ENCODE measurements at regions not wholly inside any gene's neighbourhood (a gene's known extent, or its start where the extent isn't known, plus 50 kb on each side); places are given as distances from the start of the nearest gene placed in this dataset.

DNA sequence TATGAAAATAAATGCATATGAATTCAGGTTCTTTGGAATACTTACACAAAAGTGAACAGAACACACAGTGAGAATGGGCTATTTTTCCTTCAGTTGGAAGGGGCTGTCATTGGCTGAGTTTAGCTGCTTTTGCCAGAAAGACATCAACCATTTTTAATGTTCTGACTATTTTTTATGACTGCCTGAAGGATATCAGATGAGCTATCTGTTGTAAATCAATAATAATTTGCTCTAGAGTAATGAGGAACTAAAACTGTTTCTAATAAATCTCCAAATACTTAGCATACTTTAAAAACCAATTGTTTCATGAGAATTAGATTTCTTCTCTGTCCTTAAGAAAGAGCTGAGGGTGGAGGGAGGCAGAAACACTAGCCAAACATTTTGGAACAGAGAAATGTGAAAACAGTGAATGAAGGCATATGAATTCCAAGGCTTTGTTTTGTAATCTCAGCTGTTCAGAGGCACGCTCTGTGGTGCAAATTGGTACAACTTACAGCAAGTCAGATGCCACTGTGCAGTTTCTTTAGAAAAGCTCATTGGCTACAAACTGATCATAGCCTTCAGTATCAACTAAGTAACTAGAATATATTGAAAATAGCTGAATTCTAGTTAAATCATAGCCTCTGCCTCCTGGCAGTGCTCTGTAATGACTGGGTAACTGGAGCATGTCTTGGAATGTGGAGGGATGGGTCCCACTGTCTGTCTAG lies 228.9 kb upstream of the JAG1 start:
- ATAC-seq (no peak), DNase-seq (ENCODE audit: low spot score) (no peak)
- Mint-ChIP-seq H3K27me3 (ENCODE audit: low read depth) (no peaks in the 10 kb centered on the region), H3K4me3 (no peak overlapping the region), H3K36me3 (no peaks in the 10 kb centered on the region), H3K4me1 (peaks cover 19% of the 10 kb centered on the region), H3K9me3 (no peaks in the 10 kb centered on the region; the same call in 1 of the 2 replicates), H3K27ac (no peak overlapping the region)
- ChIA-PET CTCF (interaction anchor here (1.9 kb wide), 1 partner anchor 228 kb away, joined by 5 read pairs; no protein-coding TSS in a partner anchor), POLR2A (no interaction called here)
- TF ChIP-seq CREM (CRISPR knock-in tag; IDR thresholded peaks at IDR 0.05) (no peak), SP1 (CRISPR knock-in tag; conservative IDR thresholded peaks at IDR 0.05) (no peak), ZNF219 (CRISPR knock-in tag; IDR thresholded peaks at IDR 0.05; ENCODE audit: borderline replicate concordance) (no peak), MYBL2 (CRISPR knock-in tag; IDR thresholded peaks at IDR 0.05) (no peak), SMAD4 (CRISPR knock-in tag; IDR thresholded peaks at IDR 0.05) (no peak), ZNF396 (CRISPR knock-in tag; IDR thresholded peaks at IDR 0.05; ENCODE audit: borderline replicate concordance) (no peak), ATF1 (CRISPR knock-in tag; IDR thresholded peaks at IDR 0.05) (no peak), SOX15 (CRISPR knock-in tag; IDR thresholded peaks at IDR 0.05) (no peak)

DNA sequence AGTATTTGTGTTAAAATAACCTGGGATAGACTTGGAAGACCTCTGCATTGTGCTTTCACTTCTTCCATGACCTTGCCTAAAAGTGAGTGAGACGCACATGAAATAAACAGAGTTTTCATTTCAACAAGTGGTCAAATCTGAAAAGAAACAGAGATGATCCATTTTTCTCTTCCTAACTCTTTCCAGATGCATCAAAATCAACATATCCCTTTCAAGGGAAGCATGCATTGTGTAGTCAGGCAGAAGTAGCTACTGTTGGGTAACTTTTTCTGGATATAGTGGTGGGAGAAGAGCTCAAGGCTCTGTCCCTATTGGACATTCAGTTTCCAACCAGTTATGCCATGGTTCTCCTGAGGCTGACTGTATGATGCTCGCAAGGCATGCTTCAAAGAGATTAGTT lies 233.0 kb upstream of the JAG1 start:
- ChIA-PET CTCF (no interaction called here), POLR2A (no interaction called here)
- no peak for ATAC-seq
- Mint-ChIP-seq H3K9me3 (no peaks in the 10 kb centered on the region), H3K36me3 (no peaks in the 10 kb centered on the region), H3K4me3 (no peak overlapping the region), H3K27me3 (ENCODE audit: low read depth) (no peaks in the 10 kb centered on the region), H3K4me1 (peaks cover 33% of the 10 kb centered on the region), H3K27ac (no peak overlapping the region)
- DNase-seq (ENCODE audit: low spot score) = no peak
- TF ChIP-seq, protein P1, sequence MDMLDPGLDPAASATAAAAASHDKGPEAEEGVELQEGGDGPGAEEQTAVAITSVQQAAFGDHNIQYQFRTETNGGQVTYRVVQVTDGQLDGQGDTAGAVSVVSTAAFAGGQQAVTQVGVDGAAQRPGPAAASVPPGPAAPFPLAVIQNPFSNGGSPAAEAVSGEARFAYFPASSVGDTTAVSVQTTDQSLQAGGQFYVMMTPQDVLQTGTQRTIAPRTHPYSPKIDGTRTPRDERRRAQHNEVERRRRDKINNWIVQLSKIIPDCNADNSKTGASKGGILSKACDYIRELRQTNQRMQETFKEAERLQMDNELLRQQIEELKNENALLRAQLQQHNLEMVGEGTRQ (CRISPR knock-in tag; IDR thresholded peaks at IDR 0.05) = no peak
- TF ChIP-seq, protein P2, sequence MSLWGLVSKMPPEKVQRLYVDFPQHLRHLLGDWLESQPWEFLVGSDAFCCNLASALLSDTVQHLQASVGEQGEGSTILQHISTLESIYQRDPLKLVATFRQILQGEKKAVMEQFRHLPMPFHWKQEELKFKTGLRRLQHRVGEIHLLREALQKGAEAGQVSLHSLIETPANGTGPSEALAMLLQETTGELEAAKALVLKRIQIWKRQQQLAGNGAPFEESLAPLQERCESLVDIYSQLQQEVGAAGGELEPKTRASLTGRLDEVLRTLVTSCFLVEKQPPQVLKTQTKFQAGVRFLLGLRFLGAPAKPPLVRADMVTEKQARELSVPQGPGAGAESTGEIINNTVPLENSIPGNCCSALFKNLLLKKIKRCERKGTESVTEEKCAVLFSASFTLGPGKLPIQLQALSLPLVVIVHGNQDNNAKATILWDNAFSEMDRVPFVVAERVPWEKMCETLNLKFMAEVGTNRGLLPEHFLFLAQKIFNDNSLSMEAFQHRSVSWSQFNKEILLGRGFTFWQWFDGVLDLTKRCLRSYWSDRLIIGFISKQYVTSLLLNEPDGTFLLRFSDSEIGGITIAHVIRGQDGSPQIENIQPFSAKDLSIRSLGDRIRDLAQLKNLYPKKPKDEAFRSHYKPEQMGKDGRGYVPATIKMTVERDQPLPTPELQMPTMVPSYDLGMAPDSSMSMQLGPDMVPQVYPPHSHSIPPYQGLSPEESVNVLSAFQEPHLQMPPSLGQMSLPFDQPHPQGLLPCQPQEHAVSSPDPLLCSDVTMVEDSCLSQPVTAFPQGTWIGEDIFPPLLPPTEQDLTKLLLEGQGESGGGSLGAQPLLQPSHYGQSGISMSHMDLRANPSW (CRISPR knock-in tag; conservative IDR thresholded peaks at IDR 0.05; ENCODE audit: low read depth) = no peak
- no peak for TF ChIP-seq IRF2 (CRISPR knock-in tag; IDR thresholded peaks at IDR 0.05; ENCODE audit: borderline replicate concordance, low read depth)
- TF ChIP-seq, protein P3, sequence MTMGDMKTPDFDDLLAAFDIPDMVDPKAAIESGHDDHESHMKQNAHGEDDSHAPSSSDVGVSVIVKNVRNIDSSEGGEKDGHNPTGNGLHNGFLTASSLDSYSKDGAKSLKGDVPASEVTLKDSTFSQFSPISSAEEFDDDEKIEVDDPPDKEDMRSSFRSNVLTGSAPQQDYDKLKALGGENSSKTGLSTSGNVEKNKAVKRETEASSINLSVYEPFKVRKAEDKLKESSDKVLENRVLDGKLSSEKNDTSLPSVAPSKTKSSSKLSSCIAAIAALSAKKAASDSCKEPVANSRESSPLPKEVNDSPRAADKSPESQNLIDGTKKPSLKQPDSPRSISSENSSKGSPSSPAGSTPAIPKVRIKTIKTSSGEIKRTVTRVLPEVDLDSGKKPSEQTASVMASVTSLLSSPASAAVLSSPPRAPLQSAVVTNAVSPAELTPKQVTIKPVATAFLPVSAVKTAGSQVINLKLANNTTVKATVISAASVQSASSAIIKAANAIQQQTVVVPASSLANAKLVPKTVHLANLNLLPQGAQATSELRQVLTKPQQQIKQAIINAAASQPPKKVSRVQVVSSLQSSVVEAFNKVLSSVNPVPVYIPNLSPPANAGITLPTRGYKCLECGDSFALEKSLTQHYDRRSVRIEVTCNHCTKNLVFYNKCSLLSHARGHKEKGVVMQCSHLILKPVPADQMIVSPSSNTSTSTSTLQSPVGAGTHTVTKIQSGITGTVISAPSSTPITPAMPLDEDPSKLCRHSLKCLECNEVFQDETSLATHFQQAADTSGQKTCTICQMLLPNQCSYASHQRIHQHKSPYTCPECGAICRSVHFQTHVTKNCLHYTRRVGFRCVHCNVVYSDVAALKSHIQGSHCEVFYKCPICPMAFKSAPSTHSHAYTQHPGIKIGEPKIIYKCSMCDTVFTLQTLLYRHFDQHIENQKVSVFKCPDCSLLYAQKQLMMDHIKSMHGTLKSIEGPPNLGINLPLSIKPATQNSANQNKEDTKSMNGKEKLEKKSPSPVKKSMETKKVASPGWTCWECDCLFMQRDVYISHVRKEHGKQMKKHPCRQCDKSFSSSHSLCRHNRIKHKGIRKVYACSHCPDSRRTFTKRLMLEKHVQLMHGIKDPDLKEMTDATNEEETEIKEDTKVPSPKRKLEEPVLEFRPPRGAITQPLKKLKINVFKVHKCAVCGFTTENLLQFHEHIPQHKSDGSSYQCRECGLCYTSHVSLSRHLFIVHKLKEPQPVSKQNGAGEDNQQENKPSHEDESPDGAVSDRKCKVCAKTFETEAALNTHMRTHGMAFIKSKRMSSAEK (CRISPR knock-in tag; IDR thresholded peaks at IDR 0.05; ENCODE audit: borderline replicate concordance) = no peak
- no peak for TF ChIP-seq NR1H2 (CRISPR knock-in tag; IDR thresholded peaks at IDR 0.05)
- TF ChIP-seq ZNF416 (CRISPR knock-in tag; IDR thresholded peaks at IDR 0.05) = no peak
- no peak for TF ChIP-seq CBFB (CRISPR knock-in tag; IDR thresholded peaks at IDR 0.05; ENCODE audit: low read depth)
- no peak for TF ChIP-seq ZNF263 (CRISPR knock-in tag; IDR thresholded peaks at IDR 0.05; ENCODE audit: low read depth)
- TF ChIP-seq OVOL2 (CRISPR knock-in tag; IDR thresholded peaks at IDR 0.05; ENCODE audit: borderline replicate concordance) = no peak
- TF ChIP-seq, protein P4, sequence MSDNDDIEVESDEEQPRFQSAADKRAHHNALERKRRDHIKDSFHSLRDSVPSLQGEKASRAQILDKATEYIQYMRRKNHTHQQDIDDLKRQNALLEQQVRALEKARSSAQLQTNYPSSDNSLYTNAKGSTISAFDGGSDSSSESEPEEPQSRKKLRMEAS (CRISPR knock-in tag; IDR thresholded peaks at IDR 0.05) = no peak
- TF ChIP-seq SP1 (CRISPR knock-in tag; conservative IDR thresholded peaks at IDR 0.05) = no peak
- TF ChIP-seq, protein P5, sequence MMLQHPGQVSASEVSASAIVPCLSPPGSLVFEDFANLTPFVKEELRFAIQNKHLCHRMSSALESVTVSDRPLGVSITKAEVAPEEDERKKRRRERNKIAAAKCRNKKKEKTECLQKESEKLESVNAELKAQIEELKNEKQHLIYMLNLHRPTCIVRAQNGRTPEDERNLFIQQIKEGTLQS (CRISPR knock-in tag; conservative IDR thresholded peaks at IDR 0.05) = no peak
- TF ChIP-seq TCF7 (CRISPR knock-in tag; IDR thresholded peaks at IDR 0.05; ENCODE audit: low read depth) = no peak
- TF ChIP-seq, protein P6, sequence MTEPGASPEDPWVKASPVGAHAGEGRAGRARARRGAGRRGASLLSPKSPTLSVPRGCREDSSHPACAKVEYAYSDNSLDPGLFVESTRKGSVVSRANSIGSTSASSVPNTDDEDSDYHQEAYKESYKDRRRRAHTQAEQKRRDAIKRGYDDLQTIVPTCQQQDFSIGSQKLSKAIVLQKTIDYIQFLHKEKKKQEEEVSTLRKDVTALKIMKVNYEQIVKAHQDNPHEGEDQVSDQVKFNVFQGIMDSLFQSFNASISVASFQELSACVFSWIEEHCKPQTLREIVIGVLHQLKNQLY (CRISPR knock-in tag; IDR thresholded peaks at IDR 0.05) = no peak
- TF ChIP-seq, protein P7, sequence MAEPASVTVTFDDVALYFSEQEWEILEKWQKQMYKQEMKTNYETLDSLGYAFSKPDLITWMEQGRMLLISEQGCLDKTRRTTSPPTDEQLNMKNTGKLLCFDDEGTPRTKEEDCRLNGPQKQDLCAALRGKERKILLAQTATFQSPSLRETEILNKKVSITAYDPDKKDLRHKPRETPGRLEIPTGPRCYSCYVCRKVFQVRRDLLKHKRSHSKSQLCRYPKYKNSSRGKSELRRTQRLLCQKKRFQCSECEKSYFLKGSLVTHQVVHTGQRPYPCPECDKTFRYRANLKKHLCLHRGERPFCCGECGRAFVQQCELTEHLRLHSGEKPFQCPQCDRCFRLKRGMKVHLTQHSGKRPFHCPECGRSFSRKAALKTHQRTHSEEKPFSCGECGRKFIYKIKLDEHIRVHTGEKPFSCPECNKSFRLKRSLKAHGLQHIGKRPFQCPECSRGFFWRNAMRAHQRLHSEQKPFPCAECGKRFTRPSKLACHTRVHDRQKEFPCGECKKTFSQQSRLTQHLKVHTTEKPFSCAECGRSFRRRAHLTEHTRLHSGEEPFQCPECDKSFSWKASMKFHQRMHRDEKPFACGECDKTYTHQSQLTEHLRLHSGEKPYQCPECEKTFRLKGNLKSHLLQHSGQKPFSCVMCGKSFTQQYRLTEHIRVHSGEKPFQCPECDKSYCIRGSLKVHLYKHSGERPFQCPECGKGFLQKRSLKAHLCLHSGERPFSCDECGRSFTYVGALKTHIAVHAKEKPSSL (CRISPR knock-in tag; conservative IDR thresholded peaks at IDR 0.05) = no peak
- no peak for TF ChIP-seq TEAD1 (CRISPR knock-in tag; IDR thresholded peaks at IDR 0.05)
- no peak for TF ChIP-seq MXD4 (CRISPR knock-in tag; IDR thresholded peaks at IDR 0.05; ENCODE audit: borderline replicate concordance)
